CD4-positive, alpha-beta T cell treated with Interleukin-6 for 4 hours (primary cell): ENCODE measurements at regions not wholly inside any gene's neighbourhood (a gene's known extent, or its start where the extent isn't known, plus 50 kb on each side); places are given as distances from the start of the nearest gene placed in this dataset.
A peak's percentile ranks its signal among the peaks of the same experiment; 100 is the strongest.

Source experiments
- DNase-seq: peaks from one replicate; pipeline ENCODE4 v3.0.0-alpha.2; 2020; ENCODE audit warnings: mixed read lengths

GRCh38 chr2:226256709-226257376, 542.8 kb downstream of the IRS1 start:
- DNase-seq: no peak

DNA sequence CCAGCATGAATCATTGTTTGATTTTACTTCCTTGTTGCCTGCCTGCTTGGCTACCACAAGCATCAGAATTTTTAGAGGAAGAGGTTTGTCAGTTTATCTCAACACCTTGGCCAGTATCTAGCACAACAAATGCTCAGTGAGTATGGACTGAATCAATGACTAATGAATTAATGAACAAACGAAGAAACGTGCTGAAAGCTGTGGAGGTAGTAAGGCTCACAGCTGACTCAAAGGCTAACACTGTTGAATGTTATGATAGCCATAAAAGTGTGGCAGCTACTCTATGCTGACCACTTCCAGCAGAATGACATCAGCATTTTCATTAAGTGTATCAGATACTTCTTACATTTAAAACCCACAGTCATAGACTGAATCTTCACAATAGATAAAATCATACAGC, 543.4 kb downstream of the IRS1 start:
- no peak for DNase-seq

- DNase-seq: no peak
Measured at GRCh38 chr2:226251661-226252060, 548.0 kb downstream of the IRS1 start.

DNA sequence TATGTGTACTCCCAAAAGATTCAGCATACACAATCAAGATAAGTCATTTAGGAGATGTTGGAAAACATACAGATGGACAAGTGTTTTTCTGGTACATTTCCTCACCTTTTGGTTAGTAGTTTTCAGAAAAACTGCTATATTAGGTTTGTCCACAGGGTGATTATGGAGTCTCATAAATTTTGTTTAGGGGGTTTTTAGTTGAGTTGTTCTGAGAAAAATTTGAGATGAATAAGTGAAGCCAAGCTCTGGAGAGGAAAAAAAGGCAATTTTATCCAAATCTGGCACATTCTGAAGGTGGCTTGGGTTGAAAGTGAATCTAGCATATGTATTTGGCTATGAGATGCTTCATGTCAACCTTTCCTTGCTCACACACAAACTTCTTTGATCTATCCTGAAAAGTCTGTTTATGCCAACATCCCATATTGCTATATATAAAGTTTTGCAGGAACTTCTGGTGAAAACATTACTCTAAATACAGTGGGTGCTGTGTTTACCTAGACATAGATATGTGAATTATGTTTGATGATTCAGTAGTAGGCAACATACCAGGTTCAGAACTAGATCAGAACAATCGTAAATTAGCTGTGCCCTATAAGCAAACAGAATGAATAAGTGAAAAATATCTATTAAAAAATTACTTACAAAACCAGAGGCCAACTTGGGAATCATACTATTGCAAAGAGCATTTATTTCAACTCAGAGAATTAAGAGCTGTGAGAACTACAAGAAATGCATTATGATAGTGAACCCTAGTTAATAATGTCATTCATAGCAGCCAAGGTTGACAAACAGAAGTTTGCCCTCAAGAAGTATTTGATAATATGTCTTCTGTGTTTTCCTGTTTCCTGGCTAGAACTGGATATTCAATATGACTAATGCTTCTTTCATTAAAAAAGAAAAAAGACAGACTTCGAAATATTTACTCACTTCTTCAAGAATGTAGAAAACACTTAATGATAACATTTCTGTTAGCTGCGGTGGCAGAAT, 552.0 kb downstream of the IRS1 start:
- DNase-seq: no peak

GRCh38 chr2:226234187-226234586, 565.4 kb downstream of the IRS1 start:
- no peak for DNase-seq

GRCh38 chr2:226233388-226233787, 566.2 kb downstream of the IRS1 start:
- no peak for DNase-seq

DNA sequence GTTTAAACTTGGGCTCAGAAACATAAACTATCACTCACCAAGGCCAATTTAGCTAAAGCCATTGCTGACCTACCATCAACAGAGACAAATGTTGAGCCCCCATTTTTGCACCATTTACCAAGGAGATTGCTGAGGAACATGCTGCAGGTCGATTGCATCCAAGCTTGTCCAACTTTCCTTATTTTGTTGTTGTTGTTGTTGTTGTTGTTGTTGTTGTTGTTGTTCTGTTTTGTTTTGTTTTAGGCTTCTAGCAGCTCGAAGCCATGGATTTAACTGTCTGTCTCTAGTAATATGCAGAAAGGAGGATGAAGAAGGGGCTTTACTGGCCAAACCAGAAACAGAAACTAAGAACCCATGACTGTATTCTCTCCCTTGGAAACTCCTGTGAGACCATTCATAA, 571.5 kb downstream of the IRS1 start:
- DNase-seq: no peak

DNA sequence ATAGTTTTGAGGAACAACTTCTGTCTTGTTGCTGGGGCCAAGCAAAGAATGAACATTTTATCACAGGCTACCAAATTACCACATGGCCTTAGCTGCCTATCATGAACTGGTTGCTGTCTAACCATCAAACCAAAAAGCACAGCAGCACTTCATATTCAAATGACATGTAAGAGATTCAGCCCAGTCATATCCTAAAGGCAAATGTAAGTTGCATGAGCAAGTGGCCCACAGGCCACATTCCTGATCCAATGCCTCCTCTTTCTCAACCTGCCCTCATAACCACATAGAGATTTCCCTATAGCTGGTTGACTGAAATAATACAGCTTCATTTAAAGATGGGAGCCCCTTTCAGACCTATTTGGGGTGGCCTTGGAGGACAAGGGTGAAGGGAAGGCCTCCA, 572.3 kb downstream of the IRS1 start:
- no peak for DNase-seq

DNA sequence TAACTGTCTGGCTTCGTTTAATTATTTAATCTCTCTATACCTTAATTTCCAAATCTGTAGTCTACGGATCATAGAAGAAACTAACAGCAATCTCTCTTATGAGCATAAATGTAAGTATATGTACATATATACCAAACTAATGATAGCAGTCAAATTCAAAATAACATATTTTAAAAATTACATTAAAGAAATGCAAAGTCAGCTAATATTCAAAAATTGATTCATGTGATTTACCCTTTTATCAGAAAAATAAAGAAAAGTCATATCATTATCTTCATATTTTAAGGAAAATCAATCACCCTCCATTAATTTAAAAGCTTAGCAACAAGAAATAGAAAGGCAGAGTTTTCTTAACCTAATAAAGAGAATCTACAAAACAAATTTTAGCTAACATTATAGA, 575.9 kb downstream of the IRS1 start:
- no peak for DNase-seq

DNA sequence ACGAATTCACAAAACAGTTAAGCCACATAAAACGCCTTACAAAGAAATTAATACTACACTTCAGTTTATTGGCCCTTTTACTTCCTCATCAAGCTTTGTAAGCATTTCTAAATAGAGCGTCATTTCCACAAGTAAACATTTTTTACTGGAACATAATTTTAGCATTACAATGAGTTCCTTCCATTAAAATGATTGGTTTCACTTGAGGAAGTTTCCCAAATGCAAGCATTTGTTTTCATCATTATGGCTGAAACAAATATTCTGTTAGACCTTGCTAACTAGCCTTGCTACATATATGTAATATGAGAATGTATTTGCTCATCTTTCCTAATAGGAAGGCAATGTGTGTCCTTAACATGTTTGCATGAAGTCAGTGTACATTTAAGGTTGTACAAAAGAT, 579.1 kb downstream of the IRS1 start:
- DNase-seq: no peak

DNA sequence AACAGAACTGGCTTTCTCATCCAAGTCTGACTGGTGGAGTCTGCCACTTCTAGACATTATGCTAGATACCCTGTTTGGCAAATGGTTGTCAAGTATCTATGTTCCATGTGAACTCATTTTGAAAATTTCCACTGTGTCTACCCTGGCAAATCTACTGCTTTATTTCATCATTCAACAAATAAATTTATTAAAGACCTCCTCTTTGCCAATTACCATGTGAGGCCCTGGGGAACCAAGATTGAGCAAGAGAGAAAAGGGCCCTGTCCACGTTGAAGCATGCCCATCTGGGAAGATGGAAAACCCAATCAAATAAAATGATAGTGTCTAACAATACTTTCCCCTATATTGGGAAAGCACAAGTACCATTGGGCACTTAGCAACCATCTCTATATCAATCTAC, 582.4 kb downstream of the IRS1 start:
- no peak for DNase-seq

- no peak for DNase-seq
Measured at GRCh38 chr2:226216575-226216974, 583.0 kb downstream of the IRS1 start.

DNA sequence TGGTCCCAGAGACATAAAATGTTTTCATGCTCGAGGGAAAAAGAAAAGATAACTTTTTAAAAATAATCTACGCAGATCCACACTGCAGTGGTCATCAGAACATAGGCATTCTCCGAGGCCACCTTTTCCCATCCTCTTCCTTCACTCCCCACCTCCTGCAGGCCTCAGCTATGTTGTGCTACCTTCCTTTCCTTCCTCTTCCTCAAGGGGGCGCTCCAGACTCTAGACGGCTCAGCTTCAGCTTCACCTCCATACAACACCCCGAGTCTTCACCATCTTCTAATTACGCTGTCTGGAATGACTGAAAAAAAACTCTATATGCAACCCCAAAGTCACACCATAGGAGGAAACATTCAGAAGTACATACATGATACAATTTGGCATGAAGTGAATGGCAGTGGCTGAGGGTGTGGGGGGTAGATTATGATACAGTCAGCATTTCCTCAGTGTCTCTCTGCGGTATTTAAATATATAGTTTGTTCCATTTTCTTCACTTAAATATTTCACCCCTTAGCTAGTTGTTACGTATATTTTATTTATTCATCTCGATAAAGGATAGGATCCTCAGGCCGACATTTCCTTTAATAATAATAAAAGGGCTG, 583.6 kb downstream of the IRS1 start:
- peak; percentile 52 for DNase-seq

DNA sequence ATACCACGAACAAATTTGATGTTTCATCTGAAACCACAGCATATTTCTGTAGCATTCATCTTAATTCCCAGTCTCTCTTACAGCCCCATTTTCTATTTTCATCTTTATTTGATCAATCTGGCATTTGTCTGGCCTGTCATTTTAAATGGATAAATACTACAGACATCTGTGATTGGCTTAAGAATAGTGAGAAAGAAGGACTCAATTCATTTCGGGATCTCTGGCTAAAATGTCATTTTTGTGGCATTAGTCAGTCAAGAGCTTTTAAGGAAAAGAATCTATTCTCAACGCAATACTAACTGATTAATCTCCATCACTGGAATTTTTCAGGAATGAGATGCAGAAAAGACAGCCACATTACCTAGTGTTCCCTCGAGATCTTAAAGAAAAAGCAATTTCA, 585.9 kb downstream of the IRS1 start:
- DNase-seq: no peak

- no peak for DNase-seq
Measured at GRCh38 chr2:226211439-226211838, 588.2 kb downstream of the IRS1 start.

DNA sequence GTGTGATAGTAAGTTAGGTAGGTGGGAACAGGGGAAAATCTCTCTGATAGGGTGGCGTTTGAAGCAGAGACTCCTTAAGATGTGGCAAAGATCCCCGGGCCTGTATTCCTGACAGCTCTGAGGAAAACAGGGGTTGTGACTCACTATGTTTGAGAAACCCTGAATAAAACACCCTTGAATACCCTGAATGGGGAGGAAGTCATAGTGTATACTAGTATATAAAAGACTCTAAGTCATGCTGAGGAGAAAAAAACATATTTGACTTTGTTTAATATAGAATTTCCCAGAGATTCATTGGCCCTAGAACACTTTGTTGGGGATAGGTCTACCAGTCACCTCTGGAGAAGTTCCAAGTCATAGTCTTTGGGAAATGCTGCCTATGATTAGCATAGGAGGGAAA, 590.9 kb downstream of the IRS1 start:
- no peak for DNase-seq

DNA sequence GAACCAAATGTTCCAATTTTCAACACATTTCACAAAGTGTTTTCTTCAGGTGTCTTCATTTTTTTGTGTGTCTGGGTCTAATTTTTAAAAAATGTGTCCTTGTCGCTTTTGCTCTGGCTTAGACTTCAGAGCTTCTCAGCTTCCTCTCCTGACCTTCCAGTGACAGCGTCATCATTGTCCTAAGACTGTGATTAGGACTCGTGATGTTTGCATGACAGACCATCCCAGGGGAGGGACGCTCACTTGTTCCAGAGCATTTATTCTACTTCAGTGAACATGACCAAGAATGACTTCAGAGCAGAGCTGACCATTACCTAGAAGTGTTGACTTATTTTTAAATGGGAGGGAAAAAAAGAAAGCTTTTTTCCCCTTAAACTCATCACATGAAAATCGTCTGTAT, 591.9 kb downstream of the IRS1 start:
- DNase-seq: no peak

GRCh38 chr2:226199555-226199954, 600.1 kb downstream of the IRS1 start:
- no peak for DNase-seq

GRCh38 chr2:226198956-226199355, 600.7 kb downstream of the IRS1 start:
- DNase-seq: no peak

DNA sequence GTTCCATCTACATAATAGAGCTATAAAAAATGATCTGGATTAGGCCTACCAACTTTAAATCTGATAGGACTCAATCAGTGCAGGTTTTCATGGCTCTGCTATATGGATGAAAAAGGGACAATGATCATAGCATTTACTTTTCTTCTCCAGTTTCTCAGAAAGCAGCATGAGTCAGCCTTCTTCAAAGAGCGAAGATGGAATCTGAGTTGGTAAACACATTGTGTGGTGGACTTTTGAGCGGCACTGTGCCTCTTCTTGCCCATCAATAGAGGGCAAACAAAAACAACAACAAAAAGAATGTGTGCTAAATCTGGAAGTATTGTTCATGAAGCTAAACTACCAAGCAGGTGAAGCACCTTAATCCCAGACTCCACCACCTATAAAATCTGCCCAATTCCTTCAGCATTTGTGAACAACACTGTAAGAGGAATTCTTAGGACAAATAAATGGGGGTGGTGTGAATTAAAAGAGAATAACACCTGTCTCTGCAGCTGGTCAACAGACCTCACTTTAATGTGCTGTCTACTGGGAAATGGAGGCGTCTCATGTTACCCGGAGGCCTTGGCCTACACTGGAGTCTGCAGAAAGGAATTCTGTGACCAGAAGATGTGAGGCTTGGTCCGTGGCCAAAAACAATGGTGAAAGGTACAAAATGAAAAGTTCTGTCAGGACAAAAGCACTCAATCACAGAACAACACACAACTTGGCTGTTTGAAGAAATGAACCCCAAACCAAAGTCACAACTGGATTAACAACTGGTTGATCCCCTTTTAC, 609.0 kb downstream of the IRS1 start:
- no peak for DNase-seq

GRCh38 chr2:226189061-226189460, 610.6 kb downstream of the IRS1 start:
- DNase-seq: no peak

GRCh38 chr2:226187616-226188015, 612.0 kb downstream of the IRS1 start:
- DNase-seq: no peak

DNA sequence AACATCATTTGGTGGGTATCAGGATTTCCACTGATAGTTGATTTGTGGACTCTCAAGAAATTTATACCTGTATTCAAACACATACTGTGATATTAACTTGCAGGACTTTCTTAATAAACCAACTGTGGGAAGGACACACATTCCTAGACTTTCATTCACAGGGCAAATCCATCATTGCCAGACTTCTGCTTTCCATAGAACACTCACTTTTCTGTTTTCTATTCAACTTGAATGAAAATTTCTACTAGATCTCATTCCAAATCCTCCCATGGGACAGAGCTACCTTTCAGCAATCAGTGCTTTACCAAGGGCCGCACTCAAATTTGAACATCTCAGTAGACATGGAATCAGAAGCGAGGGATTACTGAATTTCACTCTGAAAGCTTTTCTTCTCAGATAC, 612.5 kb downstream of the IRS1 start:
- no peak for DNase-seq
